Ascending aorta (tissue), 2 donors: ENCODE measurements at regions not wholly inside any gene's neighbourhood (a gene's known extent, or its start where the extent isn't known, plus 50 kb on each side); places are given as distances from the start of the nearest gene placed in this dataset.

ENCODE experiments used
- DNase-seq, 2 donors: peaks; one replicate each; pipeline ENCODE4 v3.0.0-alpha.2; 2019; ENCODE audit warnings: low spot score in 2 of 2
- H3K27ac ChIP-seq, 2 donors: fragments of 200-600 bp; sonication (generic); one replicate each; pipeline ENCODE4 v1.5.1; 2016 to 2017; ENCODE audit warnings: mild to moderate bottlenecking in 1 of 2
- H3K27me3 ChIP-seq: fragments of 200-600 bp; sonication (generic); one replicate; pipeline ENCODE4 v1.5.1; 2017
- H3K36me3 ChIP-seq, 2 donors: fragments of 200-600 bp; sonication (generic); one replicate each; pipeline ENCODE4 v1.5.1; 2016
- H3K4me1 ChIP-seq, 2 donors: fragments of 200-600 bp; sonication (generic); one replicate each; pipeline ENCODE4 v1.5.1; 2016 to 2017; ENCODE audit warnings: mild to moderate bottlenecking in 1 of 2
- H3K4me3 ChIP-seq, 2 donors: fragments of 200-600 bp; sonication (generic); one replicate each; pipeline ENCODE4 v1.5.1; 2016 to 2017; ENCODE audit warnings: mild to moderate bottlenecking in 1 of 2
- H3K9me3 ChIP-seq, 2 donors: fragments of 200-600 bp; sonication (generic); one replicate each; pipeline ENCODE4 v1.5.1; 2016
- intact Hi-C: fragments of 100-400 bp; cut with DNase I; formaldehyde crosslinking; loops from one replicate; pipeline ENCODE4 v1.15.1; 2023
- TF ChIP-seq, protein P1 (sequence below), 3 experiments: fragments of 200-600 bp in 2 of 3; fragments of 450-650 bp in 1 of 3; sonication (generic) in 2 of 3; IDR thresholded peaks; one replicate each; pipeline ENCODE4 v1.5.1; 2016 to 2019; ENCODE audit warnings: antibody characterized with exemption in 3 of 3, mild to moderate bottlenecking in 1 of 3, moderate library complexity in 1 of 3

DNA sequence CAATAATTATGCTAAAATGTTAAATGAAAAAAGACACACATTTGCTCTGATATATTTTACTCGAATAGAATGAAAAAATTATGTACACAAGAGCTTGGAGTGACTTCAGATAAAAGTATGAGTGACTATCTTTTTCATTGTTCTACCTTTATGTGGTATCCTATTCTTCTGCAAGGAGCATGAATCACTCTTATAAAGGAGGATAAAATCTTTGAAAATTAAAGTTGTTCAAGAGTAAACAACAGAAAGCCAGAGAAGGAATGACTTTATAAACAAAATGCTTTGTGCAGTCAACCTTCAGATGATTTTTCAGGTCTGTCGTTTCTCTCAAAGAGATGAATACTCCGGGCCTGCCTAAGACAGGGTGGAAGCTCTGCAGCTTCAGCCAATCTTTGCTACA is 215.3 kb downstream of the FOXA2 start:
- no peaks in the 10 kb centered on the region for H3K27me3 ChIP-seq
- intact Hi-C loops = no loop called here
- TF ChIP-seq, protein P1, sequence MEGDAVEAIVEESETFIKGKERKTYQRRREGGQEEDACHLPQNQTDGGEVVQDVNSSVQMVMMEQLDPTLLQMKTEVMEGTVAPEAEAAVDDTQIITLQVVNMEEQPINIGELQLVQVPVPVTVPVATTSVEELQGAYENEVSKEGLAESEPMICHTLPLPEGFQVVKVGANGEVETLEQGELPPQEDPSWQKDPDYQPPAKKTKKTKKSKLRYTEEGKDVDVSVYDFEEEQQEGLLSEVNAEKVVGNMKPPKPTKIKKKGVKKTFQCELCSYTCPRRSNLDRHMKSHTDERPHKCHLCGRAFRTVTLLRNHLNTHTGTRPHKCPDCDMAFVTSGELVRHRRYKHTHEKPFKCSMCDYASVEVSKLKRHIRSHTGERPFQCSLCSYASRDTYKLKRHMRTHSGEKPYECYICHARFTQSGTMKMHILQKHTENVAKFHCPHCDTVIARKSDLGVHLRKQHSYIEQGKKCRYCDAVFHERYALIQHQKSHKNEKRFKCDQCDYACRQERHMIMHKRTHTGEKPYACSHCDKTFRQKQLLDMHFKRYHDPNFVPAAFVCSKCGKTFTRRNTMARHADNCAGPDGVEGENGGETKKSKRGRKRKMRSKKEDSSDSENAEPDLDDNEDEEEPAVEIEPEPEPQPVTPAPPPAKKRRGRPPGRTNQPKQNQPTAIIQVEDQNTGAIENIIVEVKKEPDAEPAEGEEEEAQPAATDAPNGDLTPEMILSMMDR (IDR thresholded peaks at IDR 0.05) = no peak
- no peaks in the 10 kb centered on the region for H3K36me3 ChIP-seq
- H3K9me3 ChIP-seq = no peaks in the 10 kb centered on the region
- H3K4me1 ChIP-seq = no peaks in the 10 kb centered on the region
- H3K27ac ChIP-seq = no peak overlapping the region
- DNase-seq = no peak
- no peak overlapping the region for H3K4me3 ChIP-seq

DNA sequence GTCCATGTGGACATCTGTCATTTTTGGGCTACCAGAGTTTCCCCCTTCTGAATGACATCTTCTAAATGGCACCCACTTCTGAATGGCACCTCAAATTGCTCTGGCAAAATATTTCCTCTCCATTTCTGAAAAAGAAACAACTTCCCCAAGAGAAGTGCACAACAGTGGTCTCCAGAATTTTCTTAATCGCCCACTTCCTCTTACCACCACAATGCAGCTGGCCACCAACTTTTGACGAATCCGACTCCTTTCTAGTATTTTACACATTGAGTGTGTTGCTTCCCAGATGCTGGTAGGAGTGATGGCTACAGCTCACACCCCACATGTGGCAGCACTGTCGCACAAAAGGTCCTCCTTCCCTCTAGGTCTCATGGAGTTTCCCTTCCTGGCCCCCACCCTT is 216.1 kb downstream of the FOXA2 start:
- H3K36me3 ChIP-seq = no peaks in the 10 kb centered on the region
- no peak overlapping the region for H3K27ac ChIP-seq
- DNase-seq = no peak
- no peaks in the 10 kb centered on the region for H3K27me3 ChIP-seq
- TF ChIP-seq, protein P1 (IDR thresholded peaks at IDR 0.05) = no peak
- H3K4me3 ChIP-seq = no peak overlapping the region
- intact Hi-C loops = no loop called here
- no peaks in the 10 kb centered on the region for H3K9me3 ChIP-seq
- H3K4me1 ChIP-seq = no peaks in the 10 kb centered on the region

DNA sequence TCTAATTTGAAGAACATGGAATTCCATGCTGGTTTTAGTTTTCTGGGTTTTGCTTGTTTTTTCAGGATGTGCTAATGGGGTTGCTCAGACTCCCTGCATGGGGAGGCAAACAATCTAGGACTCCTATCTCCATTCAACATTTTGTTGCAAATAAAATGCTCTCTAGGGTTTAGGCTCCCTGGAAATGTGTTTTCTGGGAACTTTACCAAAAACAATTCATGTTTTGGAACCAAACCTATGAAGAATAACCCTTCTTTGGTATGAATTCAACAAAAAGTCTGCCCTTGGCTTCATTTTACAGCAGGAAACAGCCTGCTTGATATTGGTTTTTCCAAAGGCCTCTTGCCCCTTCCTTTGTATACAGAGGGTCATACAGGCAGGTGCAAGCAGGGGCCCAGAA is 217.7 kb downstream of the FOXA2 start:
- TF ChIP-seq, protein P1 (IDR thresholded peaks at IDR 0.05) = no peak
- intact Hi-C loops = no loop called here

DNA sequence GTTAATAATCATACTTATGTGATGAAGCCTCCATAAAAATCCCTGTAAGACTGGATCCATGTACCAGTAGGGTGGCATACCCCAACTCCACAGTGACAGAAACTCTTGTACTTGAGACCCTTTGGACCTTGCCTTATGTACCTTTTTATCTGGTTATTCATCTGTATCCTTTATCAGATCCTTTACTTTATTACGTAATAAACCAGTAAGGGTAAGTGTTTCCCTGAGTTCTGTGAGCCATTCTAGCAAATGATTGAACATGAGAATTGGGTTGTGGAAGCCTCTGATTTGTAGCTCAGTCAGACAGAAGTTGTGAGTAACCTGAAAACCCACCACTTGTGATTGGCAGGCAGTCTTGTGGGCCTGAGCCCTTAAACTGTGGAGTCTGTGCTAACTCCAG is 229.7 kb downstream of the FOXA2 start:
- no peak for DNase-seq
- no peaks in the 10 kb centered on the region for H3K9me3 ChIP-seq
- no peak overlapping the region for H3K27ac ChIP-seq
- H3K4me1 ChIP-seq = no peaks in the 10 kb centered on the region
- H3K4me3 ChIP-seq = no peak overlapping the region
- intact Hi-C loops = no loop called here
- TF ChIP-seq, protein P1 (IDR thresholded peaks at IDR 0.05) = no peak
- no peaks in the 10 kb centered on the region for H3K27me3 ChIP-seq
- H3K36me3 ChIP-seq = no peaks in the 10 kb centered on the region

More for the DNA sequence above, 217.7 kb downstream of the FOXA2 start:
- Histone ChIP-seq H3K9me3 (no peaks in the 10 kb centered on the region), H3K27me3 (no peaks in the 10 kb centered on the region), H3K27ac (no peak overlapping the region), H3K36me3 (no peaks in the 10 kb centered on the region), H3K4me1 (no peaks in the 10 kb centered on the region), H3K4me3 (no peak overlapping the region)
- DNase-seq = no peak

DNA sequence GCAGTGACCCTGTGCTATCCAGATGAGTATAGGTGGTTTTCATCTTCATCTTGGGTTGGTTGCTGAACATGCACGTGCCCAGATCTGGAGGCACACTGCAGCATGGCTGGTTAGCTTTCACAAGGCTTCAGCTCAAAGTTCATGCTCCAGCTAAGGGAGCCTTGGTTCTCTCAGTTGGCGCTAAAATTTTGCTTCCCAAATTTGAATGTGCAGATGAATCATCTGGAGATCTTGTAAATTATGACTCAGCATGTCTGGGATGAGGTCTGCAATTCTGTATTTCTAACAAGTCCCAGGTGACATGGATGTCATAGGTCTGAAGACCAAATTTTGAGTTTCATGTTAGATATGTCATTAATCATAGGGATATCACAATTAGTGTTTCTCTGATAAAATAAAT is 230.8 kb downstream of the FOXA2 start:
- TF ChIP-seq, protein P1 (IDR thresholded peaks at IDR 0.05) = no peak
- Histone ChIP-seq H3K27me3 (no peaks in the 10 kb centered on the region), H3K4me1 (no peaks in the 10 kb centered on the region), H3K4me3 (no peak overlapping the region), H3K36me3 (no peaks in the 10 kb centered on the region), H3K27ac (no peak overlapping the region), H3K9me3 (no peaks in the 10 kb centered on the region)
- intact Hi-C loops = no loop called here
- DNase-seq = no peak

DNA sequence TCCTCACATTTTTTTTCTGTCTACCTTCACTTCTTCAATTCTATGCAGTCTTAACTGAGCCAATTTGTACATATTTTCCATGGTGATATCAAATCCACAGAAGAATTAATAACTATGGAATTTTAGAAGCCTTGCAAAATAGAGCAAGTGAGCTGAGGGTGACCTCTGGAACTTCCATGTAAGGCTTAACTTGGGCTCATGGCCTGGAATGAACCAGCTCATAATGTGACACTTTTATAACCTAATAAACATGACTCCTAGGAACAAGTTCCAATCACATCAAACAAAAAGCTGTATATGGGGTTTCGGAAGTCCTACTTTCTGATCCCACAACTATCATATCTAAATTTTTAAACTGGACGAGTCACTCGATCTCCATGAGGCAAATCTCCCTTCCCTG is 232.4 kb downstream of the FOXA2 start:
- Histone ChIP-seq H3K36me3 (no peaks in the 10 kb centered on the region), H3K9me3 (no peaks in the 10 kb centered on the region), H3K4me3 (no peak overlapping the region), H3K27ac (no peak overlapping the region), H3K4me1 (no peaks in the 10 kb centered on the region), H3K27me3 (no peaks in the 10 kb centered on the region)
- intact Hi-C loops = no loop called here
- DNase-seq = no peak
- TF ChIP-seq, protein P1 (IDR thresholded peaks at IDR 0.05) = no peak
